CD14-positive monocyte (primary cell): ENCODE measurements at regions not wholly inside any gene's neighbourhood (a gene's known extent, or its start where the extent isn't known, plus 50 kb on each side); places are given as distances from the start of the nearest gene placed in this dataset.

ENCODE experiments used
- DNase-seq, 3 donors: peaks; one replicate each; pipeline ENCODE4 v3.0.0-alpha.2; 2011 to 2022
- H2AFZ ChIP-seq: 2 replicates; pipeline ENCODE4 v1.6.0; 2012; ENCODE audit warnings: mild to moderate bottlenecking, low read depth, low read length, inconsistent platforms; ENCODE audit not compliant: insufficient read depth, poor library complexity, severe bottlenecking
- H3K27ac ChIP-seq, 2 donors: 1 replicate in 1 of 2; 2 replicates in 1 of 2; pipeline ENCODE4 v1.5.1; 2012 to 2013; ENCODE audit warnings: low read length in 2 of 2, control low read depth in 1 of 2, inconsistent platforms in 1 of 2, low read depth in 1 of 2, mild to moderate bottlenecking in 1 of 2
- H3K27me3 ChIP-seq, 2 donors: one replicate each; pipeline versions ENCODE4 v1.6.0 to v1.6.1; 2011 to 2013; ENCODE audit warnings: low read length in 2 of 2; ENCODE audit not compliant: control insufficient read depth in 2 of 2, insufficient read depth in 2 of 2
- H3K36me3 ChIP-seq, 2 donors: replicated peaks in 1 of 2; 1 replicate in 1 of 2; 2 replicates in 1 of 2; pipeline versions ENCODE4 v1.5.1 to v1.6.1; 2012 to 2013; ENCODE audit warnings: low read length in 2 of 2, control low read depth in 1 of 2, inconsistent platforms in 1 of 2, mild to moderate bottlenecking in 1 of 2; ENCODE audit not compliant: insufficient read depth in 2 of 2, control insufficient read depth in 1 of 2
- H3K4me1 ChIP-seq, 2 donors: 1 replicate in 1 of 2; 2 replicates in 1 of 2; pipeline versions ENCODE4 v1.5.1 to v1.6.1; 2012 to 2013; ENCODE audit warnings: low read length in 2 of 2, control low read depth in 1 of 2, inconsistent platforms in 1 of 2, mild to moderate bottlenecking in 1 of 2, moderate library complexity in 1 of 2; ENCODE audit not compliant: insufficient read depth in 2 of 2, control insufficient read depth in 1 of 2
- H3K4me2 ChIP-seq: replicated peaks from 2 replicates; pipeline ENCODE3; 2012; ENCODE audit warnings: low read length, moderate library complexity, mild to moderate bottlenecking; ENCODE audit not compliant: poor library complexity, severe bottlenecking; ENCODE audit errors: extremely low read depth
- H3K4me3 ChIP-seq, 3 experiments: fragments of 200-600 bp in 1 of 3; sonication (generic) in 1 of 3; replicated peaks in 1 of 3; 1 replicate in 2 of 3; 2 replicates in 1 of 3; pipeline ENCODE4 v1.5.1; 2011 to 2013; ENCODE audit warnings: low read length in 3 of 3, mild to moderate bottlenecking in 3 of 3, control low read depth in 2 of 3, low read depth in 2 of 3, inconsistent platforms in 1 of 3, moderate library complexity in 1 of 3
- H3K79me2 ChIP-seq: 2 replicates; pipeline ENCODE4 v1.6.0; 2012; ENCODE audit warnings: mild to moderate bottlenecking, control low read depth, inconsistent platforms, low read length, moderate library complexity; ENCODE audit not compliant: insufficient read depth
- H3K9ac ChIP-seq: 2 replicates; pipeline ENCODE4 v1.6.0; 2017; ENCODE audit warnings: low read length, mild to moderate bottlenecking; ENCODE audit not compliant: insufficient read depth, poor library complexity, severe bottlenecking
- H3K9me3 ChIP-seq, 2 donors: replicated peaks in 1 of 2; 1 replicate in 1 of 2; 2 replicates in 1 of 2; pipeline versions ENCODE4 v1.5.1 to v1.6.1; 2012 to 2013; ENCODE audit warnings: low read length in 2 of 2, control low read depth in 1 of 2; ENCODE audit not compliant: control insufficient read depth in 1 of 2, insufficient read depth in 1 of 2
- H4K20me1 ChIP-seq: 2 replicates; pipeline ENCODE4 v1.6.0; 2012; ENCODE audit warnings: mild to moderate bottlenecking, low read length, control low read depth, moderate library complexity; ENCODE audit not compliant: insufficient read depth
- H3K27ac Mint-ChIP-seq, 7 donors: one replicate each; pipeline ENCODE4 v1.8.0; 2020; ENCODE audit warnings: mild to moderate bottlenecking in 7 of 7, mixed read lengths in 7 of 7, moderate library complexity in 6 of 7, inconsistent platforms in 2 of 7
- H3K27me3 Mint-ChIP-seq, 3 donors: one replicate each; pipeline ENCODE4 v1.8.0; 2021 to 2022; ENCODE audit warnings: low read depth in 3 of 3, mild to moderate bottlenecking in 3 of 3, mixed read lengths in 3 of 3, moderate library complexity in 3 of 3, inconsistent platforms in 1 of 3
- H3K36me3 Mint-ChIP-seq, 2 donors: one replicate each; pipeline ENCODE4 v1.8.0; 2020; ENCODE audit warnings: mixed read lengths in 2 of 2, inconsistent platforms in 1 of 2, mild to moderate bottlenecking in 1 of 2
- H3K4me1 Mint-ChIP-seq: one replicate; pipeline ENCODE4 v1.8.0; 2020; ENCODE audit warnings: mild to moderate bottlenecking, mixed read lengths
- H3K4me3 Mint-ChIP-seq, 2 donors: one replicate each; pipeline ENCODE4 v1.8.0; 2020; ENCODE audit warnings: mild to moderate bottlenecking in 2 of 2, mixed read lengths in 2 of 2, moderate library complexity in 1 of 2
- H3K9me3 Mint-ChIP-seq, 7 donors: one replicate each; pipeline ENCODE4 v1.8.0; 2020 to 2022; ENCODE audit warnings: mixed read lengths in 7 of 7, mild to moderate bottlenecking in 6 of 7, moderate library complexity in 6 of 7, inconsistent platforms in 2 of 7
- WGBS: methylation state at CpG from one replicate; pipeline ENCODE4 v1.1.5; 2013; ENCODE audit warnings: missing lambda C conversion rate; ENCODE audit not compliant: insufficient coverage; 5-methylcytosine and 5-hydroxymethylcytosine counted together
- intact Hi-C, 2 donors: fragments of 100-400 bp; cut with micrococcal nuclease; formaldehyde crosslinking; loops; one replicate each; pipeline versions ENCODE4 v1.15.0 to v1.15.1; 2023
- TF ChIP-seq, protein P1 (sequence below): fragments of 200-600 bp; IDR thresholded peaks from one replicate; pipeline ENCODE4 v1.8.0; 2022; ENCODE audit warnings: antibody characterized with exemption, mild to moderate bottlenecking

DNA sequence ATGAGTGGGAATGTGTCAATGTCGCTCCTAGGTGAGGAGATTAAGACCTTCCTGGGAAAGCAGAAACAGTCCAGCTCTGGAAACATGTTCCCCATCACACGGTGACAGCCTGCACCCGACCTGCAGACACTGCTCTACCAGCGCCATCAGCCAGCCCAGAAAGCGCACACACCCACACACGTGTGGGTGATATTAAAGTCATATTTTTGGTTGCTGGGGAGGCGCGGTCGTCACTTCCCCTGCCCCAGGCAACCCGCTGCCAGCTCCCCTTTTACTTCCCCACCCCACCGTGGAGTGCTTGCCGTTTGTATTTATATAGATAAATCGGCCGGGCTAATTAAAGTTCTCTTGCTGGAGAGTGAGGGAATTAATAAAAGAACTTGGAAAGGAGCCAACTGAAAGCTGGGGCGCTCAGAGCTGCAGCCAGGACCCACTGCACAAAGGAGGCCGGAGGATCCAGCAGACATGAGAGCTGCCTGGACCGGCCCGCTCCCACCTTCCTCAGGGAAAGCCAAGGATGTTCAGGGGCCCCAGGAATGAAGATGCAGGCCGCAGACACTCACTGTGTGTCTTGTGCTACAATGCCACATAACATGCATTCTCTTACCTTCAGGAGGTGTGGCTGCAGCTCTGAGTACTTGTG, 145.2 kb upstream of the UNC5B start:
- H3K9me3 ChIP-seq = no peaks in the 10 kb centered on the region
- intact Hi-C loops = no loop called here
- H2AFZ ChIP-seq = no peak overlapping the region
- H3K27me3 ChIP-seq = no peaks in the 10 kb centered on the region
- no peaks in the 10 kb centered on the region for H3K79me2 ChIP-seq
- WGBS = 64% methylated on average over 7 of the region's 19 CpGs
- no peak overlapping the region for H3K4me3 ChIP-seq
- Mint-ChIP-seq H3K36me3 (no peaks in the 10 kb centered on the region), H3K27me3 (peaks cover 2 to 3% (median 3%) of the 10 kb centered on the region in 3 donors), H3K4me1 (peaks cover 9% of the 10 kb centered on the region), H3K27ac (no peak overlapping the region), H3K4me3 (no peak overlapping the region), H3K9me3 (no peaks in the 10 kb centered on the region)
- no peak overlapping the region for H3K27ac ChIP-seq
- TF ChIP-seq, protein P1, sequence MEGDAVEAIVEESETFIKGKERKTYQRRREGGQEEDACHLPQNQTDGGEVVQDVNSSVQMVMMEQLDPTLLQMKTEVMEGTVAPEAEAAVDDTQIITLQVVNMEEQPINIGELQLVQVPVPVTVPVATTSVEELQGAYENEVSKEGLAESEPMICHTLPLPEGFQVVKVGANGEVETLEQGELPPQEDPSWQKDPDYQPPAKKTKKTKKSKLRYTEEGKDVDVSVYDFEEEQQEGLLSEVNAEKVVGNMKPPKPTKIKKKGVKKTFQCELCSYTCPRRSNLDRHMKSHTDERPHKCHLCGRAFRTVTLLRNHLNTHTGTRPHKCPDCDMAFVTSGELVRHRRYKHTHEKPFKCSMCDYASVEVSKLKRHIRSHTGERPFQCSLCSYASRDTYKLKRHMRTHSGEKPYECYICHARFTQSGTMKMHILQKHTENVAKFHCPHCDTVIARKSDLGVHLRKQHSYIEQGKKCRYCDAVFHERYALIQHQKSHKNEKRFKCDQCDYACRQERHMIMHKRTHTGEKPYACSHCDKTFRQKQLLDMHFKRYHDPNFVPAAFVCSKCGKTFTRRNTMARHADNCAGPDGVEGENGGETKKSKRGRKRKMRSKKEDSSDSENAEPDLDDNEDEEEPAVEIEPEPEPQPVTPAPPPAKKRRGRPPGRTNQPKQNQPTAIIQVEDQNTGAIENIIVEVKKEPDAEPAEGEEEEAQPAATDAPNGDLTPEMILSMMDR = no peak
- DNase-seq = no peak
- H3K4me2 ChIP-seq = no peak overlapping the region
- no peaks in the 10 kb centered on the region for H4K20me1 ChIP-seq
- H3K4me1 ChIP-seq = no peaks in the 10 kb centered on the region
- no peak overlapping the region for H3K9ac ChIP-seq
- no peaks in the 10 kb centered on the region for H3K36me3 ChIP-seq

DNA sequence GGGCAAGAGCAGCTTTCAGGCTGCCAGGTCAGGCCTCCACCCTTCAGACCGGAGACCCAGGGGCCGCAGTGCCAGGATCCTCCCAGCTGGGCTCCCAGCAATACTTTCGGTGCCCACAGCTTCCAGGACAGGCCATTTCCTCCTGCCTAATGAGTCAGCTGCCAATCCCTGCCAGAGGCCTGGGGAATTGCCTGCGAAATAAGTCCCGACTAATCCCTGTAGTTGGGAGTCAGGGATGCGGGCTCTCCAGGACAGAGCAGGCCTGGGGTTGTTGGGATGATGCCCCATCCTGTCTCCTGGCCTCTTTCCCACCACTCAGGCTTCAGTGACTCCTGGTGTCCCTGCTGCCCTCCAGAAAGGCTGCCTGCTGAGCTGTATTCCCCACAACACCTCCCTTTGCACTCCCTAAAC, 143.5 kb upstream of the UNC5B start:
- H3K36me3 ChIP-seq = no peaks in the 10 kb centered on the region
- H3K4me3 ChIP-seq = no peak overlapping the region
- H3K27me3 ChIP-seq = no peaks in the 10 kb centered on the region
- WGBS = 79% methylated on average over 4 of the region's 6 CpGs
- DNase-seq = no peak
- no peaks in the 10 kb centered on the region for H3K4me1 ChIP-seq
- H3K9ac ChIP-seq = no peak overlapping the region
- Mint-ChIP-seq H3K4me1 (peaks cover 9% of the 10 kb centered on the region), H3K4me3 (no peak overlapping the region), H3K27me3 (peaks cover 3 to 4% (median 3%) of the 10 kb centered on the region in 3 donors), H3K36me3 (no peaks in the 10 kb centered on the region), H3K27ac (no peak overlapping the region), H3K9me3 (no peaks in the 10 kb centered on the region)
- TF ChIP-seq, protein P1 = no peak
- H3K79me2 ChIP-seq = no peaks in the 10 kb centered on the region
- H4K20me1 ChIP-seq = no peaks in the 10 kb centered on the region
- H2AFZ ChIP-seq = no peak overlapping the region
- no peak overlapping the region for H3K4me2 ChIP-seq
- H3K27ac ChIP-seq = no peak overlapping the region
- no peaks in the 10 kb centered on the region for H3K9me3 ChIP-seq
- intact Hi-C loops = no loop called here
